K562 (cell line): ENCODE measurements at regions not wholly inside any gene's neighbourhood (a gene's known extent, or its start where the extent isn't known, plus 50 kb on each side); places are given as distances from the start of the nearest gene placed in this dataset.

Source experiments
- ATAC-seq: fragments of 200-7000 bp; cut with Tn5 transposase; 3 replicates; pipeline ENCODE4 v1.9.1; 2020; ENCODE audit warnings: moderate library complexity
- BruUV-seq: library from RNA; stranded (reverse); fragments of 400-500 nt; replicated peaks from 2 replicates; lab custom pipeline; 2021; lab: Mats Ljungman, UMichigan
- CTCF ChIA-PET: fragments of 300-600 bp; formaldehyde crosslinking; extraction: SDS; loops from one replicate; lab custom pipeline; 2021; ENCODE audit warnings: low intra/inter-chr PET ratio; lab: Yijun Ruan, JAX
- POLR2A ChIA-PET: fragments of 300-600, 350-650 bp; sonication (Branson Sonifier 250); formaldehyde crosslinking; extraction: SDS; loops from one replicate; lab custom pipeline; 2021; ENCODE audit warnings: antibody characterized with exemption, inconsistent platforms; lab: Yijun Ruan, JAX
- DNase-seq, 4 experiments: peaks; one replicate each; pipeline versions ENCODE4 v3.0.0 to v3.0.0-alpha.2; 2011 to 2018; ENCODE audit warnings: low spot score in 3 of 4, mixed read lengths in 3 of 4; ENCODE audit errors: extremely low read depth in 1 of 4
- FAIRE-seq: peaks from 2 replicates; lab custom pipeline; 2011; peaks lifted over from hg19 to GRCh38; lab: Jason Lieb, UNC
- H2AFZ ChIP-seq: 2 replicates; pipeline ENCODE4 v1.6.0; 2011; ENCODE audit warnings: low read depth, low read length, control low read depth, inconsistent platforms
- H3K27ac ChIP-seq: fragments of 200-600 bp; 3 replicates; pipeline ENCODE4 v1.8.0; 2011; ENCODE audit warnings: low read depth, mild to moderate bottlenecking, control low read depth, inconsistent platforms, low read length, moderate library complexity, mixed read lengths; ENCODE audit errors: extremely low read depth
- H3K27me3 ChIP-seq, 2 experiments: fragments of 300-600 bp in 1 of 2; 2 replicates in 1 of 2; 3 replicates in 1 of 2; pipeline versions ENCODE4 v1.6.0 to v1.8.0; 2011; ENCODE audit warnings: inconsistent platforms in 2 of 2, low read length in 2 of 2, mild to moderate bottlenecking in 1 of 2, mixed read lengths in 1 of 2, moderate library complexity in 1 of 2; ENCODE audit not compliant: control insufficient read depth in 2 of 2, insufficient read depth in 2 of 2
- H3K36me3 ChIP-seq: fragments of 300-600 bp; 3 replicates; pipeline ENCODE4 v1.8.0; 2011; ENCODE audit warnings: mild to moderate bottlenecking, low read length, inconsistent platforms; ENCODE audit not compliant: control insufficient read depth, insufficient read depth
- H3K4me1 ChIP-seq, 2 experiments: fragments of 200-600 bp in 1 of 2; replicated peaks in 1 of 2; 2 replicates in 1 of 2; 3 replicates in 1 of 2; pipeline versions ENCODE4 v1.5.1 to v1.8.0; 2011; ENCODE audit warnings: inconsistent platforms in 2 of 2, low read length in 2 of 2, mild to moderate bottlenecking in 1 of 2, mixed read lengths in 1 of 2, moderate library complexity in 1 of 2; ENCODE audit not compliant: control insufficient read depth in 2 of 2, insufficient read depth in 2 of 2
- H3K4me2 ChIP-seq: 2 replicates; pipeline ENCODE4 v1.6.1; 2011; ENCODE audit warnings: low read length, control low read depth, inconsistent platforms, mixed read lengths; ENCODE audit not compliant: insufficient read depth
- H3K4me3 ChIP-seq: fragments of 200-600 bp; sonication (generic), shearing (Covaris generic); 2 replicates; pipeline ENCODE4 v1.5.1; 2016; ENCODE audit warnings: control low read depth, inconsistent platforms
- H3K79me2 ChIP-seq: fragments of 200-600 bp; 3 replicates; pipeline ENCODE4 v1.8.0; 2011; ENCODE audit warnings: low read length, inconsistent platforms; ENCODE audit not compliant: control insufficient read depth, insufficient read depth
- H3K9ac ChIP-seq, 2 experiments: 2 replicates each; pipeline versions ENCODE4 v1.6.0 to v1.6.1; 2011; ENCODE audit warnings: low read depth in 2 of 2, low read length in 2 of 2, control low read depth in 1 of 2, inconsistent platforms in 1 of 2, mild to moderate bottlenecking in 1 of 2, mixed read lengths in 1 of 2; ENCODE audit not compliant: insufficient read depth in 1 of 2
- H3K9me1 ChIP-seq: one replicate; pipeline ENCODE4 v1.6.0; 2011; ENCODE audit warnings: inconsistent platforms, mild to moderate bottlenecking, low read length, moderate library complexity; ENCODE audit not compliant: control insufficient read depth, insufficient read depth
- H3K9me3 ChIP-seq: replicated peaks from 2 replicates; pipeline ENCODE4 v1.5.1; 2011; ENCODE audit warnings: low read depth, low read length, inconsistent platforms; ENCODE audit not compliant: control insufficient read depth, insufficient read depth
- H4K20me1 ChIP-seq: replicated peaks from 2 replicates; pipeline ENCODE4 v1.6.1; 2011; ENCODE audit warnings: low read length, inconsistent platforms, mixed read lengths; ENCODE audit not compliant: control insufficient read depth, insufficient read depth
- ATF1 ChIP-seq, 2 experiments: fragments of 450-650 bp in 1 of 2; IDR thresholded peaks; 2 replicates each; pipeline ENCODE4 v1.6.1; 2016; ENCODE audit warnings: missing compliant biosample characterization in 1 of 2, missing genetic modification characterization in 1 of 2
- BRF1 ChIP-seq: IDR thresholded peaks from 3 replicates; pipeline ENCODE4 v1.6.1; 2011; ENCODE audit warnings: borderline replicate concordance, mild to moderate bottlenecking; ENCODE audit not compliant: insufficient read length; ENCODE audit errors: extremely low read depth
- EZH2 ChIP-seq: IDR thresholded peaks from 2 replicates; pipeline ENCODE4 v1.6.1; 2012; ENCODE audit warnings: low read depth, mild to moderate bottlenecking, inconsistent platforms, low read length, borderline replicate concordance
- FOS ChIP-seq: IDR thresholded peaks from 3 replicates; pipeline ENCODE4 v1.6.1; 2011; ENCODE audit not compliant: insufficient read length; ENCODE audit errors: extremely low read depth
- GABPB1 ChIP-seq: sonication (generic); formaldehyde crosslinking; IDR thresholded peaks from 2 replicates; pipeline ENCODE4 v1.8.0; 2022; ENCODE audit warnings: mild to moderate bottlenecking, missing genetic modification reagents
- MAX ChIP-seq: sonication (generic); formaldehyde crosslinking; IDR thresholded peaks from 2 replicates; pipeline ENCODE4 v1.9.0; 2022; ENCODE audit warnings: mild to moderate bottlenecking, missing genetic modification reagents
- MCM5 ChIP-seq: fragments of 450-650 bp; IDR thresholded peaks from 2 replicates; pipeline ENCODE4 v1.6.1; 2016; ENCODE audit warnings: low read depth
- NCOR1 ChIP-seq: fragments of 450-650 bp; IDR thresholded peaks from 2 replicates; pipeline ENCODE4 v1.6.1; 2016; ENCODE audit warnings: mild to moderate bottlenecking, moderate library complexity
- RHOXF2B ChIP-seq: fragments of 250-450 bp; sonication (Bioruptor Pico); conservative IDR thresholded peaks from 2 replicates; pipeline ENCODE4 v1.5.1; 2021
- SMAD1 ChIP-seq: fragments of 150-350 bp; IDR thresholded peaks from 2 replicates; pipeline ENCODE4 v1.6.1; 2014; ENCODE audit warnings: low read length, low read depth; ENCODE audit not compliant: partially characterized antibody
- STAT5A ChIP-seq: IDR thresholded peaks from 2 replicates; pipeline ENCODE4 v1.6.1; 2012; ENCODE audit warnings: low read length, inconsistent platforms, borderline replicate concordance
- ZNF133 ChIP-seq: fragments of 250-450 bp; sonication (Bioruptor Pico); IDR thresholded peaks from 2 replicates; pipeline ENCODE4 v1.4.0; 2020; ENCODE audit warnings: mild to moderate bottlenecking
- ZNF592 ChIP-seq: fragments of 450-650 bp; IDR thresholded peaks from 2 replicates; pipeline ENCODE4 v1.6.1; 2017; ENCODE audit warnings: antibody characterized with exemption, mild to moderate bottlenecking
- WGBS: fragments of 100-300 bp; shearing (Covaris generic); methylation state at CpG from one replicate; pipeline ENCODE4 v1.1.6; 2016; ENCODE audit warnings: low coverage, mixed read lengths; ENCODE audit not compliant: insufficient coverage; ENCODE audit errors: missing lambda C conversion rate; 5-methylcytosine and 5-hydroxymethylcytosine counted together
- in situ Hi-C: fragments of 300-500 bp; cut with MboI; formaldehyde crosslinking; loops from 4 replicates; pipeline ENCODE4 v1.15.0; 2018; ENCODE audit warnings: inconsistent platforms, mixed read lengths
- intact Hi-C: fragments of 100-400 bp; cut with micrococcal nuclease; formaldehyde crosslinking; loops from 2 replicates; pipeline ENCODE4 v1.14.2; 2022
- TF ChIP-seq, protein P1 (sequence below): sonication (generic); formaldehyde crosslinking; IDR thresholded peaks from 2 replicates; pipeline ENCODE4 v1.8.0; 2023; ENCODE audit warnings: missing genetic modification reagents, mild to moderate bottlenecking, borderline replicate concordance

GRCh38 chrX:149274516-149275105 is 230.5 kb downstream of the IDS start:
- WGBS: 0% methylated on average over 4 of the region's 4 CpGs
- no peak overlapping the region for H3K4me3 ChIP-seq
- POLR2A ChIA-PET: no interaction called here
- no peak overlapping the region for H3K4me2 ChIP-seq
- no peaks in the 10 kb centered on the region for H3K79me2 ChIP-seq
- intact Hi-C loops: no loop called here
- no peaks in the 10 kb centered on the region for H3K4me1 ChIP-seq
- H3K9me1 ChIP-seq: no peaks in the 10 kb centered on the region
- ATAC-seq (no peak), FAIRE-seq (no peak), DNase-seq (no peak)
- no TSS peak for BruUV-seq
- H4K20me1 ChIP-seq: no peaks in the 10 kb centered on the region
- no peak overlapping the region for H3K27ac ChIP-seq
- H3K9ac ChIP-seq: no peak overlapping the region
- CTCF ChIA-PET: no interaction called here
- H3K9me3 ChIP-seq: no peaks in the 10 kb centered on the region
- H3K36me3 ChIP-seq: no peaks in the 10 kb centered on the region
- in situ Hi-C loops: no loop called here
- no peak overlapping the region for H2AFZ ChIP-seq
- no peaks in the 10 kb centered on the region for H3K27me3 ChIP-seq
- TF ChIP-seq NCOR1 (no peak), ATF1 (CRISPR knock-in tag; IDR thresholded peaks at IDR 0.05) (no peak), ATF1 (tag; IDR thresholded peaks at IDR 0.05) (no peak), MCM5 (no peak), FOS (no peak), BRF1 (no peak), GABPB1 (CRISPR knock-in tag) (no peak), STAT5A (no peak), SMAD1 (no peak), EZH2 (no peak), ZNF592 (no peak), ZNF133 (no peak), MAX (CRISPR knock-in tag) (no peak), RHOXF2B (no peak)
- TF ChIP-seq, protein P1, sequence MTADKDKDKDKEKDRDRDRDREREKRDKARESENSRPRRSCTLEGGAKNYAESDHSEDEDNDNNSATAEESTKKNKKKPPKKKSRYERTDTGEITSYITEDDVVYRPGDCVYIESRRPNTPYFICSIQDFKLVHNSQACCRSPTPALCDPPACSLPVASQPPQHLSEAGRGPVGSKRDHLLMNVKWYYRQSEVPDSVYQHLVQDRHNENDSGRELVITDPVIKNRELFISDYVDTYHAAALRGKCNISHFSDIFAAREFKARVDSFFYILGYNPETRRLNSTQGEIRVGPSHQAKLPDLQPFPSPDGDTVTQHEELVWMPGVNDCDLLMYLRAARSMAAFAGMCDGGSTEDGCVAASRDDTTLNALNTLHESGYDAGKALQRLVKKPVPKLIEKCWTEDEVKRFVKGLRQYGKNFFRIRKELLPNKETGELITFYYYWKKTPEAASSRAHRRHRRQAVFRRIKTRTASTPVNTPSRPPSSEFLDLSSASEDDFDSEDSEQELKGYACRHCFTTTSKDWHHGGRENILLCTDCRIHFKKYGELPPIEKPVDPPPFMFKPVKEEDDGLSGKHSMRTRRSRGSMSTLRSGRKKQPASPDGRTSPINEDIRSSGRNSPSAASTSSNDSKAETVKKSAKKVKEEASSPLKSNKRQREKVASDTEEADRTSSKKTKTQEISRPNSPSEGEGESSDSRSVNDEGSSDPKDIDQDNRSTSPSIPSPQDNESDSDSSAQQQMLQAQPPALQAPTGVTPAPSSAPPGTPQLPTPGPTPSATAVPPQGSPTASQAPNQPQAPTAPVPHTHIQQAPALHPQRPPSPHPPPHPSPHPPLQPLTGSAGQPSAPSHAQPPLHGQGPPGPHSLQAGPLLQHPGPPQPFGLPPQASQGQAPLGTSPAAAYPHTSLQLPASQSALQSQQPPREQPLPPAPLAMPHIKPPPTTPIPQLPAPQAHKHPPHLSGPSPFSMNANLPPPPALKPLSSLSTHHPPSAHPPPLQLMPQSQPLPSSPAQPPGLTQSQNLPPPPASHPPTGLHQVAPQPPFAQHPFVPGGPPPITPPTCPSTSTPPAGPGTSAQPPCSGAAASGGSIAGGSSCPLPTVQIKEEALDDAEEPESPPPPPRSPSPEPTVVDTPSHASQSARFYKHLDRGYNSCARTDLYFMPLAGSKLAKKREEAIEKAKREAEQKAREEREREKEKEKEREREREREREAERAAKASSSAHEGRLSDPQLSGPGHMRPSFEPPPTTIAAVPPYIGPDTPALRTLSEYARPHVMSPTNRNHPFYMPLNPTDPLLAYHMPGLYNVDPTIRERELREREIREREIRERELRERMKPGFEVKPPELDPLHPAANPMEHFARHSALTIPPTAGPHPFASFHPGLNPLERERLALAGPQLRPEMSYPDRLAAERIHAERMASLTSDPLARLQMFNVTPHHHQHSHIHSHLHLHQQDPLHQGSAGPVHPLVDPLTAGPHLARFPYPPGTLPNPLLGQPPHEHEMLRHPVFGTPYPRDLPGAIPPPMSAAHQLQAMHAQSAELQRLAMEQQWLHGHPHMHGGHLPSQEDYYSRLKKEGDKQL: no peak
